HG02642 (cell line): ENCODE measurements at regions not wholly inside any gene's neighbourhood (a gene's known extent, or its start where the extent isn't known, plus 50 kb on each side); places are given as distances from the start of the nearest gene placed in this dataset.

Experiments
- ATAC-seq: cut with Tn5 transposase; IDR thresholded peaks from one replicate; pipeline ENCODE4 v1.9.1; 2021; ENCODE audit warnings: mild to moderate bottlenecking; ENCODE audit not compliant: unreplicated experiment, poor library complexity

- ATAC-seq = no peak
Observed at GRCh38 chr6:93817937-93818336, 398.6 kb upstream of the EPHA7 start.

GRCh38 chr6:93806409-93807270 lies 387.3 kb upstream of the EPHA7 start:
- no peak for ATAC-seq

GRCh38 chr6:93801101-93801847 lies 381.9 kb upstream of the EPHA7 start:
- no peak for ATAC-seq

GRCh38 chr6:93799226-93799625 lies 379.9 kb upstream of the EPHA7 start:
- ATAC-seq = no peak

- no peak for ATAC-seq
Observed at GRCh38 chr6:93794166-93794565, 374.8 kb upstream of the EPHA7 start.

- no peak for ATAC-seq
Observed at GRCh38 chr6:93792746-93793145, 373.4 kb upstream of the EPHA7 start.

GRCh38 chr6:93790981-93791380 lies 371.6 kb upstream of the EPHA7 start:
- ATAC-seq = no peak

GRCh38 chr6:93789532-93789931 lies 370.2 kb upstream of the EPHA7 start:
- no peak for ATAC-seq

GRCh38 chr6:93787841-93788240 lies 368.5 kb upstream of the EPHA7 start:
- ATAC-seq = no peak

GRCh38 chr6:93786474-93787330 lies 367.3 kb upstream of the EPHA7 start:
- no peak for ATAC-seq

GRCh38 chr6:93785694-93786030 lies 366.3 kb upstream of the EPHA7 start:
- no peak for ATAC-seq

- ATAC-seq = no peak
Observed at GRCh38 chr6:93784794-93785693, 365.7 kb upstream of the EPHA7 start.

GRCh38 chr6:93779086-93779841 lies 359.9 kb upstream of the EPHA7 start:
- ATAC-seq = no peak

- no peak for ATAC-seq
Observed at GRCh38 chr6:93759190-93759589, 339.8 kb upstream of the EPHA7 start.

- ATAC-seq = no peak
Observed at GRCh38 chr6:93751969-93752368, 332.6 kb upstream of the EPHA7 start.

GRCh38 chr6:93749930-93750329 lies 330.6 kb upstream of the EPHA7 start:
- no peak for ATAC-seq

- no peak for ATAC-seq
Observed at GRCh38 chr6:93749191-93749590, 329.8 kb upstream of the EPHA7 start.

- no peak for ATAC-seq
Observed at GRCh38 chr6:93746892-93747291, 327.5 kb upstream of the EPHA7 start.

- ATAC-seq = no peak
Observed at GRCh38 chr6:93745306-93745705, 325.9 kb upstream of the EPHA7 start.
